CD14-positive monocyte (primary cell): ENCODE measurements at regions not wholly inside any gene's neighbourhood (a gene's known extent, or its start where the extent isn't known, plus 50 kb on each side); places are given as distances from the start of the nearest gene placed in this dataset.

ENCODE experiments used
- DNase-seq, 3 donors: peaks; one replicate each; pipeline ENCODE4 v3.0.0-alpha.2; 2011 to 2022
- H2AFZ ChIP-seq: 2 replicates; pipeline ENCODE4 v1.6.0; 2012; ENCODE audit warnings: mild to moderate bottlenecking, low read depth, low read length, inconsistent platforms; ENCODE audit not compliant: insufficient read depth, poor library complexity, severe bottlenecking
- H3K27ac ChIP-seq, 2 donors: 1 replicate in 1 of 2; 2 replicates in 1 of 2; pipeline ENCODE4 v1.5.1; 2012 to 2013; ENCODE audit warnings: low read length in 2 of 2, control low read depth in 1 of 2, inconsistent platforms in 1 of 2, low read depth in 1 of 2, mild to moderate bottlenecking in 1 of 2
- H3K27me3 ChIP-seq, 2 donors: one replicate each; pipeline versions ENCODE4 v1.6.0 to v1.6.1; 2011 to 2013; ENCODE audit warnings: low read length in 2 of 2; ENCODE audit not compliant: control insufficient read depth in 2 of 2, insufficient read depth in 2 of 2
- H3K36me3 ChIP-seq, 2 donors: replicated peaks in 1 of 2; 1 replicate in 1 of 2; 2 replicates in 1 of 2; pipeline versions ENCODE4 v1.5.1 to v1.6.1; 2012 to 2013; ENCODE audit warnings: low read length in 2 of 2, control low read depth in 1 of 2, inconsistent platforms in 1 of 2, mild to moderate bottlenecking in 1 of 2; ENCODE audit not compliant: insufficient read depth in 2 of 2, control insufficient read depth in 1 of 2
- H3K4me1 ChIP-seq, 2 donors: 1 replicate in 1 of 2; 2 replicates in 1 of 2; pipeline versions ENCODE4 v1.5.1 to v1.6.1; 2012 to 2013; ENCODE audit warnings: low read length in 2 of 2, control low read depth in 1 of 2, inconsistent platforms in 1 of 2, mild to moderate bottlenecking in 1 of 2, moderate library complexity in 1 of 2; ENCODE audit not compliant: insufficient read depth in 2 of 2, control insufficient read depth in 1 of 2
- H3K4me2 ChIP-seq: replicated peaks from 2 replicates; pipeline ENCODE3; 2012; ENCODE audit warnings: low read length, moderate library complexity, mild to moderate bottlenecking; ENCODE audit not compliant: poor library complexity, severe bottlenecking; ENCODE audit errors: extremely low read depth
- H3K4me3 ChIP-seq, 3 experiments: fragments of 200-600 bp in 1 of 3; sonication (generic) in 1 of 3; replicated peaks in 1 of 3; 1 replicate in 2 of 3; 2 replicates in 1 of 3; pipeline ENCODE4 v1.5.1; 2011 to 2013; ENCODE audit warnings: low read length in 3 of 3, mild to moderate bottlenecking in 3 of 3, control low read depth in 2 of 3, low read depth in 2 of 3, inconsistent platforms in 1 of 3, moderate library complexity in 1 of 3
- H3K79me2 ChIP-seq: 2 replicates; pipeline ENCODE4 v1.6.0; 2012; ENCODE audit warnings: mild to moderate bottlenecking, control low read depth, inconsistent platforms, low read length, moderate library complexity; ENCODE audit not compliant: insufficient read depth
- H3K9ac ChIP-seq: 2 replicates; pipeline ENCODE4 v1.6.0; 2017; ENCODE audit warnings: low read length, mild to moderate bottlenecking; ENCODE audit not compliant: insufficient read depth, poor library complexity, severe bottlenecking
- H3K9me3 ChIP-seq, 2 donors: replicated peaks in 1 of 2; 1 replicate in 1 of 2; 2 replicates in 1 of 2; pipeline versions ENCODE4 v1.5.1 to v1.6.1; 2012 to 2013; ENCODE audit warnings: low read length in 2 of 2, control low read depth in 1 of 2; ENCODE audit not compliant: control insufficient read depth in 1 of 2, insufficient read depth in 1 of 2
- H4K20me1 ChIP-seq: 2 replicates; pipeline ENCODE4 v1.6.0; 2012; ENCODE audit warnings: mild to moderate bottlenecking, low read length, control low read depth, moderate library complexity; ENCODE audit not compliant: insufficient read depth
- H3K27ac Mint-ChIP-seq, 7 donors: one replicate each; pipeline ENCODE4 v1.8.0; 2020; ENCODE audit warnings: mild to moderate bottlenecking in 7 of 7, mixed read lengths in 7 of 7, moderate library complexity in 6 of 7, inconsistent platforms in 2 of 7
- H3K27me3 Mint-ChIP-seq, 3 donors: one replicate each; pipeline ENCODE4 v1.8.0; 2021 to 2022; ENCODE audit warnings: low read depth in 3 of 3, mild to moderate bottlenecking in 3 of 3, mixed read lengths in 3 of 3, moderate library complexity in 3 of 3, inconsistent platforms in 1 of 3
- H3K36me3 Mint-ChIP-seq, 2 donors: one replicate each; pipeline ENCODE4 v1.8.0; 2020; ENCODE audit warnings: mixed read lengths in 2 of 2, inconsistent platforms in 1 of 2, mild to moderate bottlenecking in 1 of 2
- H3K4me1 Mint-ChIP-seq: one replicate; pipeline ENCODE4 v1.8.0; 2020; ENCODE audit warnings: mild to moderate bottlenecking, mixed read lengths
- H3K4me3 Mint-ChIP-seq, 2 donors: one replicate each; pipeline ENCODE4 v1.8.0; 2020; ENCODE audit warnings: mild to moderate bottlenecking in 2 of 2, mixed read lengths in 2 of 2, moderate library complexity in 1 of 2
- H3K9me3 Mint-ChIP-seq, 7 donors: one replicate each; pipeline ENCODE4 v1.8.0; 2020 to 2022; ENCODE audit warnings: mixed read lengths in 7 of 7, mild to moderate bottlenecking in 6 of 7, moderate library complexity in 6 of 7, inconsistent platforms in 2 of 7
- intact Hi-C, 2 donors: fragments of 100-400 bp; cut with micrococcal nuclease; formaldehyde crosslinking; loops; one replicate each; pipeline versions ENCODE4 v1.15.0 to v1.15.1; 2023
- TF ChIP-seq, protein P1 (sequence below): fragments of 200-600 bp; IDR thresholded peaks from one replicate; pipeline ENCODE4 v1.8.0; 2022; ENCODE audit warnings: antibody characterized with exemption, mild to moderate bottlenecking

- no peaks in the 10 kb centered on the region for H3K4me1 ChIP-seq
- H3K9ac ChIP-seq, result no peak overlapping the region
- TF ChIP-seq, protein P1, sequence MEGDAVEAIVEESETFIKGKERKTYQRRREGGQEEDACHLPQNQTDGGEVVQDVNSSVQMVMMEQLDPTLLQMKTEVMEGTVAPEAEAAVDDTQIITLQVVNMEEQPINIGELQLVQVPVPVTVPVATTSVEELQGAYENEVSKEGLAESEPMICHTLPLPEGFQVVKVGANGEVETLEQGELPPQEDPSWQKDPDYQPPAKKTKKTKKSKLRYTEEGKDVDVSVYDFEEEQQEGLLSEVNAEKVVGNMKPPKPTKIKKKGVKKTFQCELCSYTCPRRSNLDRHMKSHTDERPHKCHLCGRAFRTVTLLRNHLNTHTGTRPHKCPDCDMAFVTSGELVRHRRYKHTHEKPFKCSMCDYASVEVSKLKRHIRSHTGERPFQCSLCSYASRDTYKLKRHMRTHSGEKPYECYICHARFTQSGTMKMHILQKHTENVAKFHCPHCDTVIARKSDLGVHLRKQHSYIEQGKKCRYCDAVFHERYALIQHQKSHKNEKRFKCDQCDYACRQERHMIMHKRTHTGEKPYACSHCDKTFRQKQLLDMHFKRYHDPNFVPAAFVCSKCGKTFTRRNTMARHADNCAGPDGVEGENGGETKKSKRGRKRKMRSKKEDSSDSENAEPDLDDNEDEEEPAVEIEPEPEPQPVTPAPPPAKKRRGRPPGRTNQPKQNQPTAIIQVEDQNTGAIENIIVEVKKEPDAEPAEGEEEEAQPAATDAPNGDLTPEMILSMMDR, result no peak
- no peaks in the 10 kb centered on the region for H3K36me3 ChIP-seq
- no peaks in the 10 kb centered on the region for H3K4me1 Mint-ChIP-seq
- intact Hi-C loops, result no loop called here
- no peak overlapping the region for H3K27ac ChIP-seq
- H3K27me3 Mint-ChIP-seq, result no peaks in the 10 kb centered on the region
- H2AFZ ChIP-seq, result no peak overlapping the region
- H3K27me3 ChIP-seq, result no peaks in the 10 kb centered on the region
- DNase-seq, result no peak
- peaks cover 0 to 3% (median 0%) of the 10 kb centered on the region in 7 donors for H3K9me3 Mint-ChIP-seq
- H3K9me3 ChIP-seq, result no peaks in the 10 kb centered on the region
- H3K27ac Mint-ChIP-seq, result no peak overlapping the region
- no peaks in the 10 kb centered on the region for H3K36me3 Mint-ChIP-seq
- H3K79me2 ChIP-seq, result no peaks in the 10 kb centered on the region
- H3K4me3 ChIP-seq, result no peak overlapping the region
- H4K20me1 ChIP-seq, result no peaks in the 10 kb centered on the region
- H3K4me2 ChIP-seq, result no peak overlapping the region
- no peak overlapping the region for H3K4me3 Mint-ChIP-seq
Measured at GRCh38 chrX:127762663-127763062, 289.5 kb downstream of the ACTRT1 start.

DNA sequence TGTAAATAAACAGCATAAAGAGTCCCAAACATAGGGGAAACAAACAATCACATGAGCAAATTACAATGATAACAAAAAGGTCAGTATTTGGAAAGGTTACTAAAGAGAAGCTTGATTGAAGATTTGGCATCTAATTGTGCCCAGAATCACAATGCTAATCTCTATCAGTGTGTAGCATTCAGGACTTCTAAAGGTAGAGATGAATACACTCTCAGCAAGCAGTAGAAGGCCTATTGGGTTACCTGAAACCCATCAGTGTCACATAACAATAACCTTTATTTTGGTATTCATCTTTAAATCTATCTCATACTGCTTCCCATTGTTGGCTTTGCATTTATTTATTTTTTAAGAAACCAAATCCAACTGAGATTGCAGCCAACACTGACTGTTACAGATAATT, 319.5 kb downstream of the ACTRT1 start:
- Histone ChIP-seq H2AFZ (no peak overlapping the region), H3K4me3 (no peak overlapping the region), H3K36me3 (no peaks in the 10 kb centered on the region), H3K9ac (no peak overlapping the region), H3K27ac (no peak overlapping the region), H3K4me2 (no peak overlapping the region), H4K20me1 (no peaks in the 10 kb centered on the region), H3K4me1 (no peaks in the 10 kb centered on the region), H3K79me2 (no peaks in the 10 kb centered on the region), H3K9me3 (no peaks in the 10 kb centered on the region), H3K27me3 (no peaks in the 10 kb centered on the region)
- no peak overlapping the region for H3K27ac Mint-ChIP-seq
- no peaks in the 10 kb centered on the region for H3K4me1 Mint-ChIP-seq
- no peak for DNase-seq
- intact Hi-C loops, result no loop called here
- H3K9me3 Mint-ChIP-seq, result no peaks in the 10 kb centered on the region
- no peak overlapping the region for H3K4me3 Mint-ChIP-seq
- TF ChIP-seq, protein P1, result no peak
- H3K27me3 Mint-ChIP-seq, result no peaks in the 10 kb centered on the region
- no peaks in the 10 kb centered on the region for H3K36me3 Mint-ChIP-seq
